ENCODE measurements at regions not wholly inside any gene's neighbourhood (a gene's known extent, or its start where the extent isn't known, plus 50 kb on each side); places are given as distances from the start of the nearest gene placed in this dataset.

DNA sequence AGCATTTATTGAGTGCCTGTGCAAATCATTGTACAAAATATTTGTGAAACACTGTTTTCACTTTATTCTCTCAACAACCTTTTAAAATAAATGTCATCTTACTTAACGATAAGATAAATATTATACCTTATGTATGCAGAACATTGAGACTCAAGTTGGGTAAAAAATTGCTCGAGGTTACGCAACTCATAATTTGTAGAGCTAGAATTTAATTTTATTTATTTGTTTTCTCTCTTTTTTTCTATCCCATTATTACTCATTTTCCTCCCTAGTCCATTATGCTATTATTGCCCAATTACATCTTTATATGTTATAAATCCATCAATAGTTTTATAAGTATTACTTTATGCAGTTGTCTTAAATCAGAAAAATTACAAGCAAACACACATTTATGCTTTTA is 77.4 kb upstream of the ELOVL5 start:
- H2BK20ac ChIP-seq (ENCODE audit: low read length): no peak overlapping the region
- H2BK12ac ChIP-seq (ENCODE audit: low read depth, low read length): no peak overlapping the region
- no peak overlapping the region for H3K14ac ChIP-seq (ENCODE audit: insufficient read length)
- H2BK5ac ChIP-seq (ENCODE audit: low read depth, low read length): no peak overlapping the region
- H2AK5ac ChIP-seq (ENCODE audit: low read depth, low read length): no peak overlapping the region
- H3K79me1 ChIP-seq (ENCODE audit: low read depth, low read length): no peaks in the 10 kb centered on the region
- H3K27me3 ChIP-seq (replicated peaks in 1 of 4; ENCODE audit: control insufficient read depth in 3 of 4, extremely low read depth in 1 of 4, insufficient read depth in 3 of 4, low read length in 3 of 4): no peaks in the 10 kb centered on the region
- ChIA-PET POLR2A (ENCODE audit: partially characterized antibody) (no interaction called here), CTCF (ENCODE audit: partially characterized antibody) (interaction anchor here (1.0 to 1.8 kb wide), 3 partner anchors 10 to 132 kb away, joined by 4 to 7 read pairs (median 5); no protein-coding TSS in a partner anchor)
- H2BK15ac ChIP-seq (ENCODE audit: low read length): no peak overlapping the region
- WGBS, 2 experiments (ENCODE audit: extremely low coverage in 1 of 2, insufficient coverage in 1 of 2, insufficient read length in 1 of 2, insufficient replicate concordance in 2 of 2, low coverage in 1 of 2, low lambda C conversion rate in 2 of 2, missing lambda C conversion rate in 1 of 2): 95% methylated on average over 3 of the region's 3 CpGs; no CpG with 5 or more reads in 1 of the 2 experiments
- H3K9me3 ChIP-seq (ENCODE audit: insufficient read depth in 2 of 2, low read depth in 1 of 2, low read length in 1 of 2): no peaks in the 10 kb centered on the region
- no peaks in the 10 kb centered on the region for H3K23me2 ChIP-seq (ENCODE audit: low read depth, low read length)
- no peak overlapping the region for H3K18ac ChIP-seq (ENCODE audit: extremely low read depth, low read length)
- H2AFZ ChIP-seq (ENCODE audit: low read length): no peak overlapping the region
- no peak overlapping the region for H3K4ac ChIP-seq (replicated peaks; ENCODE audit: insufficient read length, low read depth, low read length)
- H3K79me2 ChIP-seq (ENCODE audit: control insufficient read depth in 1 of 2, insufficient read depth in 2 of 2, low read length in 2 of 2): no peaks in the 10 kb centered on the region
- H3K36me3 ChIP-seq (ENCODE audit: control insufficient read depth in 2 of 4, insufficient read depth in 4 of 4, low read length in 3 of 4): no peaks in the 10 kb centered on the region
- no peak overlapping the region for H4K8ac ChIP-seq (ENCODE audit: extremely low read depth, insufficient read depth, low read length)
- H4K20me1 ChIP-seq (replicated peaks in 1 of 2; ENCODE audit: control insufficient read depth in 1 of 2, insufficient read depth in 2 of 2, low read length in 2 of 2): no peaks in the 10 kb centered on the region
- H3K4me2 ChIP-seq (ENCODE audit: insufficient read depth in 1 of 2, low read depth in 2 of 2, low read length in 2 of 2): no peak overlapping the region
- FAIRE-seq (no peak), DNase-seq (ENCODE audit: low read depth in 1 of 2, low spot score in 2 of 2) (no peak)
- H3K27ac ChIP-seq (ENCODE audit: low read depth, low read length): no peak overlapping the region
- TF ChIP-seq POLR2A (IDR thresholded peaks at IDR 0.05; ENCODE audit: control extremely low read depth in 1 of 2, low read depth in 2 of 2, low read length in 2 of 2) (no peak), CEBPB (IDR thresholded peaks at IDR 0.05; ENCODE audit: low read depth, low read length) (peak; percentile 50; the same call in 1 of the 2 replicates)
- H3K23ac ChIP-seq (ENCODE audit: insufficient read length): no peak overlapping the region
- no peak overlapping the region for H2BK120ac ChIP-seq (replicated peaks; ENCODE audit: low read depth, low read length)
- H3K4me1 ChIP-seq (replicated peaks in 1 of 4; ENCODE audit: control insufficient read depth in 3 of 4, insufficient read depth in 4 of 4, low read length in 3 of 4): no peaks in the 10 kb centered on the region
- H3K56ac ChIP-seq (replicated peaks; ENCODE audit: insufficient read length, low read depth, low read length): no peak overlapping the region
- no peak overlapping the region for H3K9ac ChIP-seq (replicated peaks in 1 of 4; ENCODE audit: extremely low read depth in 1 of 4, low read depth in 3 of 4, low read length in 3 of 4)
- no peak overlapping the region for H4K91ac ChIP-seq (replicated peaks; ENCODE audit: insufficient read length, low read length)
- no peak overlapping the region for H4K5ac ChIP-seq (ENCODE audit: insufficient read length, low read depth, low read length)
- H3K4me3 ChIP-seq (ENCODE audit: extremely low read depth in 1 of 4, insufficient read depth in 2 of 4, low read depth in 3 of 4, low read length in 4 of 4): no peak overlapping the region

Measured in H1 (cell line).